ENCODE measurements at regions not wholly inside any gene's neighbourhood (a gene's known extent, or its start where the extent isn't known, plus 50 kb on each side); places are given as distances from the start of the nearest gene placed in this dataset.
"Not testable (repeated sequence)": the region's sequence is repeated elsewhere in the genome, so short reads cannot be mapped to it uniquely, and the experiment has no call there.

DNA sequence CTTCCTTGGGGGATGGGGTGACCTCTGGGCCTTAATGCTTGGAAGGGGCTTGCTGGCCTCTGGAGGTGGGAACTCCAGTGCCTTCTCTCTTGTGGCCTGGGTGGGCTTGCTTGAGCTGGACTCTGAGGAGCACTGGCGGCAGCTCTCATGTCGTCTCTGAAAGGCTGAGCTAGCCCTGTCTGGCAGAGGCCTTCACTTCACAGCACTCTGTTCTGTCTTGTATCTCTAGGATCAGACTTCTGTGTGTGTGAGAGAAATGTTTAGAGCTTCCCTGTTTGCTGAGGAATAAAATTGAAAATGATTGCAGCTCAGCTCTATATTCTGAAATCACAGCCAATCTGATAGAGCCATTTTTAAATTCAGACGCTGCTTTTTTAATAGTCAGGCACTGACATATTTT is 185.3 kb downstream of the KCNRG start:
- DNase-seq, result no peak

DNA sequence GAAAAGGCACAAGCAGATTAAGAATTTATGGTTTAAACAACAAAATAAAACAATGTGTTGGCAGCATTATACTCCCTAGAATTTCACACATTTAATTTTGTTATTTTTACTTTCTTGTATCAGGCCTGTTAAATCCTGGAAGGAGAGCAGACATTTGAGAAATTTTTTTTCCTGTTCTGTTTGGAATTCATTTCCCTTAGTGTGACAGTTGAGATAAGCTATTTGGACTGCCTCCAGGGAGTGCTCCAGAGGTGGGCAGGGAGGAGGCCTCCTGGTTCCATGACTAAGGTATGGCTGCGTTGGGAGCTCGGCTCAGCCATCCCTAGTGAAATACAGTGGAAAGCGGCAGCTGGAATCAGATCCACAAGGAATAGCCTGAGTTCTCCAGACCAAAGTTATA is 185.7 kb downstream of the KCNRG start:
- DNase-seq, result no peak

DNA sequence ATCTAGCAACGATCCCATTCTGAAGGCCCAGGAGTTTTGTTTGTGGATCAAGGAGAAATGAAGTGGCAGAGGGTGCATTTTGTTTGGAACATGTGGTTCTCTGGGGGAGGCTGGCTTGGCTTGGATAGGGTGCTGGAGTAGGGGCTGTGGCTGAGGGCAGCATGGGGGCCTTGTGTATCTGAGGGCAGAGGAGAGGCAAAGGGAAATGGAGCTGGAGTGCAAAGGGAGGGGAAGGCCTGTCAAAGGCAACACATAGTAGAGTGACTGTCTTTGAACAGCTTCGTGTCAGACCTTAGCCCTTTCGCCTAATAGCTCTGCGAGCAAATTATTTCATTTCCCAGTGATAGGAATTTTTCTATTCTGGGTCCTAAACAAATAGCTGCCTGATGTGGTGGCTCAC is 187.2 kb downstream of the KCNRG start:
- no peak for DNase-seq

DNA sequence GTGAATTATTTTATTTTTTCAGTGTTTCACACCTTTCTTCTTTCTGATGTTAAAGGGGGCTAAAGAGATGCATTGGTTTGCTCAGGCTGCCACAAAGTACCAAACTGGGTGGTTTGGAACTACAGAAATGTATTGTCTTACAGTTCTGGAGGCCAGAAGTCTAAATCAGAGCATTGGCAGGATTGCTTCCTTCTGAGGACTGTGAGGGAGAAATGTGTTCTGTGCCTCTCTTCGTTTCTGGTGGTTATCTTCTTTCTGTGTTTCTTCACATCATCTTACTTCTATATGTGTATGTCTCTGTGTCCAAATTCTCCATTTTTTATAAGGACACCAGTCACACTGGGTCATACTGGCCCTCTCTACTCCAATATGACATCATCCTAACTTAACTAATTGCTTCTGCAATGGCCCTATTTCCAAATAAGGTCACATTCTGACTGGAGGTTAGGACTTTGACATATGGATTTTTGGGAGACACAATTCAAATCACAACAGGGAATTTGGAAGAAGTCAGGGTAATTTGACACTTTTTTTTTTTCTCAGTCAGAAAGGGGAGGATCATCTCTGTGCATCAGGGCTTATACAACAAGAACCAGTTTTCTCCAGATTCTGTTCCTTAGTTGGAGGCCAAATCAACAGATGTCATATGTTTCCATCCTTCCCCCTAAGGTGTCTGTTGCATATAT is 188.2 kb downstream of the KCNRG start:
- DNase-seq, result no peak

DNA sequence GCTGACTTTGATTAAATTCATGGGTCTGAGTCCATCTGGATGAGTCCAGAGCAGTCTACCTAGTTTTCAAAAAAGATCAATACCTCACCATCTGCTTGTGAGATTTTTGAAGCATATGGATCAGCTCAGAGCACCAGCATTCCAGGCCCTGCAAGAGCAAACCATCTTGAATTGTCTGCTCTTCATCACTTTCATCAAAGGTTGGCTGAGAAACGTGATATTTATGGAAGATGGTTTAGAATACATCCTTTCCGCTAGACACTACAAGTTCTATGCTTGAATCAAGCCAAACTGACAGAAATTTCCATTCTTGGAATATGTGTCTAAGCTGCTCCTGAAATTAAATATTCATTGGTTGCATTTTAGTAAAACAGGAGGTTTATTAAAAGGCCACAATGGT is 190.3 kb downstream of the KCNRG start:
- no peak for DNase-seq

DNA sequence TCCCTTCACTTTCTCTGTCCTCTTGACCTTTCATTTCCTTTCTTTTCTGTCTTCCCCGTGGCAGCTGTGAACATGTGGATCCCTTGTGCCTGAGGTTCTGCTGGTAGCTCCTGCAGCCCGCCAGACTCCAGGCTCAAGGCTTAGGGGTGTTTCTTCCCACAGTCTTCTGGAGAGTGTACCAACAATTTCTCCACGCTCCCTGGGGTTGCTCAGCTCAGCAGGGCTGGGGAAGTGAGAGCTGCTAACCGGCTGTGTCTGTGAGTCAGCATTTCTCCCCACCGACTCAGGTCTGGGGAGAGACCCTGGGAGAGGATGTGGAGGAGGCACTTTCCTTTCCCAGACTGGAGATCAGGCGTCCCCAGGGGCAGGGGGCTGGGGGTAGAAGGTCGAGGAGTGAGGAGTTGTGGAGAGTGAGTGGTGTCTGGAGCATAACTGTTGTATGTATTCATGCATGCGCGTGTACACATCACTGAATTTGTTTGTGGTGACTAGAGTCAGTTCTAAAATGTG is 193.6 kb downstream of the KCNRG start:
- no peak for DNase-seq

DNA sequence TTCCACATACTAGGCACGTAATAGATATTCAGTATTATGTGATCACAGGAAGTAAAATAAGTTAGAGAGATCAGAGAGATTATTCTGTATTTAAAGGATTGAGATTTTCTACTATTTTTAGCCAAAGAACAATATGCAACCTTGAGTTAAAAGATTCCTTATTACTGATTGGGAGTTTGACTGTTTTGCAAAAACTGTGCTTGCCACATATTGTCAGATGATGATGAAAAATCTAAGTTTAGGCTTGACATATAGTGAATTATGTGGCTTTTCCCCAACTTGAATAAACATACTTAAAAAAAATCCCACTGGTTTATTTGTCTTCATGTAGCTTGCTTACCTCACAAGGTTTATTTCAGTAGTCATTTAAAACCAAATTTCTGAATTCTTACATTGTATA is 194.4 kb downstream of the KCNRG start:
- no peak for DNase-seq

DNA sequence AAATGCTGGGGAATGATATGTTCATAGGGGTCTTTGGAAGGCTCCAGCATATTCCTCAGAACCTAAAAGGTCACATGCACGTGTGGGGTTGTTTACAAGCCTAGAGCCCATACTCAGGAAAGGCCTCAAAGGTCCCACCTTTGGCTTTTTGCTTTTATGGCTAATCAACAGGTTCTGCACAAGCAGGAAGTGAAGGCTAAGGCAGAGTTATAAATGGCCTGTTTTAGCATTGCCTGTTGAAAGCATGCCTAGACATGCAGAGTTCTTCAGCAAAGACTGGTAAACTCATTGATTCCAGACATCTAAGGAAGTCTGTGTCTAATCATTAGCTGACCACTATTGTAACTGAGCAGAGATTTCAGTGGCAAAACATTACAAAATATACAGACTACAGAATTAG is 198.3 kb downstream of the KCNRG start:
- no peak for DNase-seq

DNA sequence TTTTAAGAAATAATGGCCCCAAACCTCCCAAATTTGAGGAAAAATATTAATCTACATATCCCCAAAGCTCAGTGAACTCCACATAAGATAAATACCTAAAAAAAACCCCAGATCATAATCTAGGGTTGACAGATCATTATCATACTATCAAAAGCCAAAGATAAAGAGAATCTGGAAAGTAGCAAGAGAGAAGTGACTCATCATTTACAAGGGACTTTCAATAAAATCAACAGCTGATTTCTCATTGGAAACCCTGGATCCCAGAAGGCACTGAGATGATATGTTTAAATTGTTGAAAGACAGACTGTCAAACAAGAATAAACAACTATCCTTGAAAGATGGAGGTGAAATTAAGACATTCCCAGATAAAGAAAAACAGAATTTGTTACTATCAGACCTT is 199.3 kb downstream of the KCNRG start:
- no peak for DNase-seq

DNA sequence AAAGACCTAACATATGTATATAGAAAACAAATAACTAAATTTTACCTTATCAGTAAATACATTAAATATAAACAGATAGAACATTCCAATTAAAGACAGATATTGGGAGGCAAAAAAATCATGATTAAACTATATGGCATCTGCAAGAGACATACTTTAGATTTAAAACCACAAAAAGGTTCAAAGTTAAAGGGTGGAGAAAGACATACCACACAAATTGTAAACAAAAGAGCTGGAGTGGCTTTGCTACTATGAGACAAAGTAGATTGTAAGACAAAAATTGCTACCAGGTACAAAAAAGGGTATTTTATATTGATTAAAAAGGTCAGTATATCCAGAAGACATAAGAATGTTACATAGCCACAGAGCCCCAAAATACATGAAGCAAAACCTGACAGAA is 200.2 kb downstream of the KCNRG start:
- DNase-seq, result no peak

DNA sequence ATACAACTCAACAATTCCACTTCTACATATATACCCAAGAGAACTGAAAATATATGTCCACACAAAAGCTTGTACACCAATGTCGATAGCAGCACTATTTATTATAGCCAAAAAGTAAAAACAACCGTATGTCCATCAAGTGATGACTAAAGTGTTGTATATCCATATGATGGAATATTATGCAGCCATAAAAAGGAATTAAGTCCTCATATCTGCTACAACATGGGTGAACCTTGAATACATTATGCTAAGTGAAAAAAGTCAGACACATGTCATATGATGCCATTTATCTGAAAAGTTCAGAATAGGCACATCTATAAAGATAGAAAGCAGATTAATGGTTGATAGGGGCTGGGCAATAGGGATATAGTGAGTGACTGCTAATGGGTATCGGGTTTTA is 204.5 kb downstream of the KCNRG start:
- DNase-seq, result no peak

DNA sequence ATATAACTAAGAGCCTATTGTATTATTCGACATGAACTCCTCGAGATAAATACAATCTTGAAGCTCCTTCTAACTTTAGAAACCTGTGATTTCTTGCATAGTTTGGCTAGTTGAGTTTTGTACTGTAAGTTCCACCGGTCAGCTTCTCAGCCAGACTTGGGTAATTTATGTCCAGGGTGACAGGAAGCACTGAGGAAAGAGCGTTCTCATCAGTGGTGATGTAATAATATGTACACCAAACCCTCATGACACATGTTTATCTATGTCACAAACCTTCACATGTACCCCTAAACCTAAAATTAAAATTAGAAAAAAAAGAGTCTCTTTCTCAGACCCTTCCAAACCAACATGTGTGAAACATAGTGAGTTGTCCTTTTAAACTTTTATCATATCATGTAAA is 205.7 kb downstream of the KCNRG start:
- DNase-seq, result no peak

DNA sequence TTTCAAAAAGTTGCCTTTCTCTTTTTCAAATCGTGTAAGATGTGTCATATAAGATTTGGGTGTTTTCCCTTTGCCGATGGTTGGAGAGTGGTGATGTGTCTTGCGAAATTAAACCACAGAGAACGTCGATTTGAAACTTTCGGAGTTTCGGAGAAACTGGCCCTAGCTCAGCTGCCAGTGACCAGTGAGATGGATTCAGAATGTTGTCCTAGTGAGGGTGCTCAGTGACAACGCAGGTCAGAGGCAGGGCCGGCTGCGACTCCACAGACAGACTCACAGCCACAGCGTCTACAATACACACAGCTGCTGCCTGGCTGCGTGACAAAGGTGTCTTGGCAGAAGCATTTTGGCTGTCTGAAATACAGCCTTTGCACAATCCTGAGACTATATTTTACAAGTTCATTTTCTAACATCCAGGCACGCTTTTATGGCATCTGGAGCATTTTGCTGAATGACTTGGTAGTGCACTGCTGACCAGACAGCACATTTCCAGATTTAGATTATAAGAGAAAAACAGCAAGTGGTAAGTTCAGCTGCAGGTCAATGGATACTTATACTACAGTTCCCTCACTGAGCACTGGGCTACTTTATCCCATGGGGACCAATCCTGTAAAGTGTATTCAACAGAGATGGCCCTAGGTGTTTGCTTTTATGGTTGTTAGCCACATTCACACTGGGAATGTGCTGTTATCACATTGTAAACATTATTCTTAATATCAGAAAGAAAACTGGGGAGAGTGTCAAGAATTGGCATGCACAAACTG is 207.5 kb downstream of the KCNRG start:
- no peak for DNase-seq

DNA sequence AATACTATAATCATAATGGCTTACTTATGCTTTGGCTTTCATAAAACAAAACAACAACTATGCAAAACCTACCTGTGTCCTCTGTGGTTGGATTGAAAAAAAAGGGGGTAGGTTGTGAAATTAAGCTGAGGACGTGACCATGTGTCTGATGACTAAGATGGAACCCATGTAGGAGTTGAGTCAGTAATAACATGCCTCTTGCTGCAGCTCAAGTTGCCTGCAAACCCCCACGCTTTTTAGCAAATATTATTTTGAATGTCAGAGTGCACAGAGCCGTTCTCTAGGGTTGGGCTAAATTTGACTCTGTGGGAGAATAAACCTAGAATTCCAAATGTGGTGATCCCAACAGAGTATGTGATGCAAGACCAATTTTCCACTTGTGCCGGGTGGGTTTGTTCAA is 209.3 kb downstream of the KCNRG start:
- no peak for DNase-seq

DNA sequence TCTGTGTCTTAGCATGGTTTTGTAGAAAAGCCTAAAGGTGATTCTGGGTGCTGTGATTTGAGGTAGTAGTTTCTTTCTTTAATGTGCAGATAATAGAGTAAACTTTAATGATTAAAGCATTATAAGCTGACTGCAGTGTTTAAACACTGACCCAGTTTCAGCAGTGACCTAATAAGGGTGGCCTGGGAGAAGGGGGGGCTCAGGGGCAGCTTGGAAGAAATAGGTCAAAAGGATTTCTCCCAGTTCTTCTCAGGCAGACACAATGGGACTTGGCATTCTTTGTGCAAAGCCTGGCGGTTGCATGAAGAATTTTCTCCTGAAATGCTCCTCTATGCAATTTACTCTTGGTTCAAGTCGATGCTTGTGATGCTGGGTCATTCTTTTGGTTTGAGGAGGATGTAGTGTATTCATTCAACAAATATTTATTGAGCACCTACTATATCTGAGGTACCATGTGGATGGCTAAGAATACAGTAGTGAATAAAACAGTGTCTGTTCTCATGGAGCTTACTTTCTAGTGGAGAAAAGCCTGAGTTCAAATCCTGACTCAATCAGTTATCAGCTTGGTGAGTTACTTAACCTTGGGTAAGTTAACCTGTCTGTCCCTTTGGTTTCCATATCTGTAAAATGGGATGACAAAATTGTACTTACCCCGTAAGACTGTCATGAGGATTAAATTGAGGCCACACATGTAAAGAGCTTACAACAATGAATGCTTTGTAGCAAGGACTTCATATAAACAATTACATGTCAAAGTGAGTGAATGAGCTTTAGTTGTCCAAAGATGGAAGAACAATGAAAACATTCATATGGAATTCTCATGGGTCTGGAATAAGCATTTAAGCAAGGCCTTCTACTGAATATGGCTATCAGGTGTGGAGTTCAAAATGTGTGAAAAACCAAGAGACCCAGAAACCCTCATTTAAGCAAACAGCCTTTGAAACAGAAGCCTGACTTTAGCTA is 210.2 kb downstream of the KCNRG start:
- DNase-seq, result no peak

DNA sequence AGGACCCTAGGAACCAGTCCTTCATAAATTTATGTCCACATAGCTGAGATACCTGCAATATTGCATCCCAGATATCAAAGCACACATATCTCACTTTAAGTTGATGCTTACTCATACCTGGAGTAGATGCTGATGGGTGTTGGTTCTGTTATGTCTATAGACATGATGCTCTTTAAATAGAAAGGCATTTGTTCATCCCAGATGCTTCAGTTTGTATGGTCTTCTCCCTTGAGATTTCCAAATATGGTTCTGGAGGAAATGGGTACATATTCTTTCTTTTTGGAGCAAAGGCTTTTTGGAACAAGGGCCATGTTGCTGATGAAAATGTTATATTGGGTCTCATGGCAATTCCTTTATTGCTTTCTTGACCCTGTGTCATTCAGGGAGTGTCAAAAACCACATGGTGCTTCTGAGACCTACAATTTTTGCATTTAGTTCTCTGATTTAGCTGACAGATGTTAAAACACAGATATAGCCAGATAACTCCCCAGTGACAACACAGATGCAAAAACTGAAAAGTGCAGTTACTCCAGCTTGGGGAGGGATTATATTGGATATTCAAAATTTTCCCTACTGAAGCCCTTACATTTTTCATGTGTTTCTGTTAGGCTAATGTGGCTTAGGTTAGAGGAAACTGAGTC is 211.4 kb downstream of the KCNRG start:
- DNase-seq, result no peak

DNA sequence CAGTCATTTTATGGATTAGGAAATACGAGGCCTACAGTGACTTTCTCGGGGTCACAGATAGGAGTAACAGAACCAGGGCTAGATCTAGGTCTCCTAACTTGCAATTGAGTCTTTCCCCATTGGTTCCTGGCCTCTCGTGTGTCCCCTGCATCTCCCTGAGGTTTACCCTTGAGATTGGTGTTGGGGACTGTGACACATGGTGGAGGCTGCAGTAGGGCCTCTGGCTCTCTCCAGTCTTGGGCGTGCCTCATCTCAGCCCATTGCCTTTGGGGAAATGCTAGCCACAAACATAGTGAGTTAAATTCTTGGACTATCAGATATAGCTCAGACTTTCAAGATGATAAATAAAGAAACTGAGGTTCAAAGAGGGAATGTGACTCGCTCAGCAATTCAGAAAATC is 212.1 kb downstream of the KCNRG start:
- DNase-seq, result no peak

DNA sequence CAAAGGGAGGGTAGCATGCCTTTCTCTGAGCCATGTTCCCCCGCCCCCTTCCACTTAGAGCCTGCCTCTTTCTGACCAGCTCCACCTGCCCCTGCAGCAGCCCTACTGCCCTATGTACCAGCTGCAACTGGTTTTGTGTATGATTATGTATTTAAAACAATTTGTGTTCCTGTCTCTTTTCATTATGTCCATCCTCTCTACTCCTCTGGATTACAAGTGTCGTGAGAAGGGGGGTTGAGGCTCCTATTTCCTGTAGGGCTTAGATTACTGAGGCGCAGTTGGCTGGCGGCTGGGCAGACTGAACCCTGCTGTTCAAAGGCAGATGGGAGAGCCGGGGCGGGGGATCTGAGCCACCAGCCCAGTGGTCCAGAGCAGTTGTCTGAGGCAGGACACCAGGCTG is 213.3 kb downstream of the KCNRG start:
- DNase-seq, result no peak

DNA sequence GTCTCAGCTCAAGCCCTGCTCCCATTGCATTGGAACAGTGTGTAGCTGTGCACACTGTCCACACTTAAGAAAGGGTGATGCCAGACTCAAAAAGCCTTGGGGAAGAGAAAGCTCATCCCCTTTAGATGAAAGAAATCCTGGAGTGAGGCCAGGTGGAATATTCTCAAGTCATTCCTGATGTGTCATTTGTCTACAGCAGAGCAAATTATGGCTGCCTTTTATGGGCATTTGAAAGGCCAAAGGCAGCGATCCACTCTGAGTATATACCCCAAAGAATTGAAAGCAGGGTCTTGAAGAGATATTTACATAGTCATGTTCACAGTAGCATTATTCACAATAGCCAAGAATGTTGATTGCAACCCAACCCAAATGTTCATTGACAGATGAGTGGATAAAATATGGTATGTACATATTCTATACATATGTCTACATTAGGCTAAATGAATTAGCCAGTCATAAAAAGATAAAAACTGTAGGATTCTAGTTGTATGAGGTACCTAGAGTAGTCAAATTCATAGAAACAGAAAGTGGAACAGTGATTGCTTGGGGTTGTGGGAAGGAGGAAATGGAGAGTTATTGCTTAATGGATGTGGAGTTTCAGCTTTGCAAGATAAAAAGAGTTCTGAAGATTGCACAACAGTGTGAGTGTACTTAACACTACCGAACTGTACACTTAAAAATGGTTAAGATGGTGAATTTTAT is 214.9 kb downstream of the KCNRG start:
- DNase-seq, result no peak

DNA sequence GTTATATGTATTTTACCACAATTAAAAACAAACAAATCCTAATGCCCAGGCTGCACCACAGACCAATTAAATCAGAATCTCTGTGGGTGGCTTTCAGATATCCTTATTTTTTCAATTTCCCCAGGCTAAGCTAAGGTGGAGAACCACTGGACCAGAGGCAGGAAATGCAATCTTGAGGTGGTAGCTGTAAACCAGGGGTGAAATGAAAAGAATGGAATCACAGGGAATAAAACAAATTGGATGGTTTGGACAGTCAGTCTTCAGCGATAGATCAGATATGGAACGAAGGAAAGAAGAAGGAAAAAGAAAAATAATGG is 215.4 kb downstream of the KCNRG start:
- no peak for DNase-seq

DNA sequence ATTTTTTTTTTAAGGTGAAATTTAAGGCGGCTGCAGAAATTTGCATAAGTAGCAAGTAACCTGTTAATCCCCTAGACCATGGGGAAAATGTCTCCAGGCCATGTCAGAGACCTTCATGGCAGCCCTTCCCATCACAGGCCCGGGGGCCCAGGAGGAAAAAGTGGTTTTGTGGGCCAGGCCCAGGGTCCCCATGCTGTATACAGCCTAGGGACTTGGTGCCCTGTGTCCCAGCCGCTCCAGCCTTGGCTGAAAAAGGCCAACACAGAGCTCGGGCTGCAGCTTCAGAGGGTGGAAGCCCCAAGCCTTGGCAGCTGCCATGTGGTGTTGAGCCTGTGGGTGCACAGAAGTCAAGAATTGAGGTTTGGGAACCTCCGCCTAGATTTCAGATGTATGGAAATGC is 218.3 kb downstream of the KCNRG start:
- DNase-seq, result not testable (repeated sequence)

DNA sequence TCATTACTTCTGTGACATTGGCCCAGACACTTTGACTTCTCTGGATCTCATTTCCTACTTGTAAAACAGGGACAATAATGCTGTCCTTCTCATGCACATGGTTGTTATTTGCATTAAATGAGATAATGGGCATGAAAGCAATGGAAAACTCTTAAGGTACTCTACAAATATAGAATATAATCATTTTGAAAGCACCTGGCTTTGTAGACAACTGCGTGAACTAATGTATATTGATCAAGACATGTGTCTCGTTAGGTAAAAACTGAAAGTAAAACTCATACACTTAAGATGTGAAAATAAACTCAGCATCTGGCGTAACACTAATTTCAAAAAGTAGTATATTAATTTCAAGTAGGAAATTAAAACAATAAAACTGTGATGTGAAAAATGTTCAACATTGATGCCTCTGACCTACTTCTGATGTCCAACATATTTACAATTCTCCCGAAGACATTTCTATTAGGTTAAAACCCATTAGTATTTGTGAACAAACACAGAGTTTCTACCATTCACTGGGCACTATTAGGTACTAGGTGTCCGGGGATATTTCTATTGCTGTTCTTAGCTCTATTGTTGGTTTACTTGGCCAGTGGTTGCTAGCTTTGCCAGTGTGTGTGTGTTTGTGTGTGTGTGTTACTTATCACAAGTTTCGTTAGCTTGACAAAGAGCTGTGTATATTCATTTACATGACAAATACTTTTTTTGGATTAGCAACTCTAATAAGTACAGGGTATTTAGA is 220.5 kb downstream of the KCNRG start:
- DNase-seq, result no peak
